H1 (cell line): ENCODE measurements at regions not wholly inside any gene's neighbourhood (a gene's known extent, or its start where the extent isn't known, plus 50 kb on each side); places are given as distances from the start of the nearest gene placed in this dataset.

Source experiments
- CTCF ChIA-PET: fragments of 300-600 bp; sonication (Branson Sonifier 250); formaldehyde crosslinking; loops from one replicate; lab custom pipeline; 2021; ENCODE audit not compliant: partially characterized antibody; lab: Charles Lee
- POLR2A ChIA-PET: fragments of 300-600 bp; sonication (Branson Sonifier 250); formaldehyde crosslinking; loops from one replicate; lab custom pipeline; 2021; ENCODE audit warnings: inconsistent platforms; ENCODE audit not compliant: partially characterized antibody; lab: Charles Lee
- DNase-seq, 2 experiments: peaks; one replicate each; pipeline versions ENCODE4 v3.0.0 to v3.0.0-alpha.2; 2010 to 2022; ENCODE audit warnings: low spot score in 2 of 2, low read depth in 1 of 2, mixed read lengths in 1 of 2
- FAIRE-seq: peaks from 2 replicates; lab custom pipeline; 2011; peaks lifted over from hg19 to GRCh38; lab: Jason Lieb, UNC
- H2AFZ ChIP-seq: 2 replicates; pipeline ENCODE4 v1.8.1; 2012; ENCODE audit warnings: low read length, inconsistent platforms
- H2AK5ac ChIP-seq: 2 replicates; pipeline ENCODE4 v1.6.1; 2013; ENCODE audit warnings: low read depth, low read length
- H2BK120ac ChIP-seq: replicated peaks from 2 replicates; pipeline ENCODE3; 2013; ENCODE audit warnings: low read depth, low read length, inconsistent platforms
- H2BK12ac ChIP-seq: 2 replicates; pipeline ENCODE4 v1.6.1; 2013; ENCODE audit warnings: low read depth, low read length
- H2BK15ac ChIP-seq: 2 replicates; pipeline ENCODE4 v1.6.1; 2013; ENCODE audit warnings: low read length
- H2BK20ac ChIP-seq: 2 replicates; pipeline ENCODE4 v1.6.1; 2013; ENCODE audit warnings: low read length
- H2BK5ac ChIP-seq: 2 replicates; pipeline ENCODE4 v1.6.1; 2013; ENCODE audit warnings: low read depth, low read length
- H3K14ac ChIP-seq: 2 replicates; pipeline ENCODE4 v1.6.1; 2013; ENCODE audit warnings: inconsistent platforms; ENCODE audit not compliant: insufficient read length
- H3K18ac ChIP-seq: 2 replicates; pipeline ENCODE4 v1.6.1; 2013; ENCODE audit warnings: low read length; ENCODE audit errors: extremely low read depth
- H3K23ac ChIP-seq: 2 replicates; pipeline ENCODE4 v1.6.1; 2013; ENCODE audit warnings: inconsistent platforms; ENCODE audit not compliant: insufficient read length
- H3K23me2 ChIP-seq: 2 replicates; pipeline ENCODE4 v1.6.1; 2013; ENCODE audit warnings: low read depth, low read length
- H3K27ac ChIP-seq: 2 replicates; pipeline ENCODE4 v1.6.1; 2011; ENCODE audit warnings: low read depth, low read length, inconsistent platforms
- H3K27me3 ChIP-seq, 4 experiments: replicated peaks in 1 of 4; 1 replicate in 1 of 4; 2 replicates in 3 of 4; pipeline versions ENCODE4 v1.6.1 to v1.8.1; 2011 to 2013; ENCODE audit warnings: low read length in 3 of 4, mild to moderate bottlenecking in 3 of 4, inconsistent platforms in 2 of 4, mixed read lengths in 2 of 4, moderate library complexity in 1 of 4; ENCODE audit not compliant: control insufficient read depth in 3 of 4, insufficient read depth in 3 of 4; ENCODE audit errors: extremely low read depth in 1 of 4
- H3K36me3 ChIP-seq, 4 experiments: 2 replicates each; pipeline versions ENCODE4 v1.6.1 to v1.8.1; 2011 to 2013; ENCODE audit warnings: mild to moderate bottlenecking in 4 of 4, low read length in 3 of 4, moderate library complexity in 2 of 4, control low read depth in 1 of 4, inconsistent platforms in 1 of 4; ENCODE audit not compliant: insufficient read depth in 4 of 4, control insufficient read depth in 2 of 4
- H3K4ac ChIP-seq: replicated peaks from 2 replicates; pipeline ENCODE3; 2013; ENCODE audit warnings: low read length, low read depth, mixed read lengths, inconsistent platforms; ENCODE audit not compliant: insufficient read length
- H3K4me1 ChIP-seq, 4 experiments: replicated peaks in 1 of 4; 1 replicate in 1 of 4; 2 replicates in 3 of 4; pipeline versions ENCODE4 v1.6.1 to v1.8.1; 2011 to 2013; ENCODE audit warnings: low read length in 3 of 4, inconsistent platforms in 2 of 4, mixed read lengths in 1 of 4; ENCODE audit not compliant: insufficient read depth in 4 of 4, control insufficient read depth in 3 of 4
- H3K4me2 ChIP-seq, 2 experiments: 2 replicates each; pipeline versions ENCODE4 v1.6.1 to v1.8.1; 2011 to 2013; ENCODE audit warnings: low read depth in 2 of 2, low read length in 2 of 2, control low read depth in 1 of 2, inconsistent platforms in 1 of 2, mild to moderate bottlenecking in 1 of 2; ENCODE audit not compliant: insufficient read depth in 1 of 2
- H3K4me3 ChIP-seq, 4 experiments: fragments of 200-600, 300-600 bp in 1 of 4; sonication (generic), shearing (Covaris generic), sonication (Bioruptor Twin) in 1 of 4; 2 replicates each; pipeline versions ENCODE4 v1.5.1 to v1.8.1; 2011 to 2016; ENCODE audit warnings: low read length in 4 of 4, low read depth in 3 of 4, control low read depth in 2 of 4, inconsistent platforms in 2 of 4, mild to moderate bottlenecking in 2 of 4, mixed read lengths in 1 of 4, moderate library complexity in 1 of 4; ENCODE audit not compliant: insufficient read depth in 2 of 4; ENCODE audit errors: extremely low read depth in 1 of 4
- H3K56ac ChIP-seq: replicated peaks from 2 replicates; pipeline ENCODE3; 2013; ENCODE audit warnings: low read depth, mild to moderate bottlenecking, mixed read lengths, low read length, inconsistent platforms; ENCODE audit not compliant: insufficient read length
- H3K79me1 ChIP-seq: 2 replicates; pipeline ENCODE4 v1.6.1; 2013; ENCODE audit warnings: low read depth, low read length, control low read depth
- H3K79me2 ChIP-seq, 2 experiments: 2 replicates each; pipeline versions ENCODE4 v1.6.1 to v1.8.1; 2012 to 2013; ENCODE audit warnings: low read length in 2 of 2, mild to moderate bottlenecking in 2 of 2, inconsistent platforms in 1 of 2; ENCODE audit not compliant: insufficient read depth in 2 of 2, control insufficient read depth in 1 of 2
- H3K9ac ChIP-seq, 4 experiments: replicated peaks in 1 of 4; 1 replicate in 1 of 4; 2 replicates in 3 of 4; pipeline versions ENCODE4 v1.6.1 to v1.8.1; 2011 to 2013; ENCODE audit warnings: low read depth in 3 of 4, low read length in 3 of 4, control low read depth in 2 of 4, mild to moderate bottlenecking in 2 of 4, moderate library complexity in 2 of 4, inconsistent platforms in 1 of 4; ENCODE audit errors: extremely low read depth in 1 of 4
- H3K9me3 ChIP-seq, 2 experiments: 2 replicates each; pipeline versions ENCODE4 v1.6.1 to v1.8.1; 2012 to 2013; ENCODE audit warnings: mild to moderate bottlenecking in 2 of 2, moderate library complexity in 2 of 2, control low read depth in 1 of 2, inconsistent platforms in 1 of 2, low read depth in 1 of 2, low read length in 1 of 2, mixed read lengths in 1 of 2; ENCODE audit not compliant: insufficient read depth in 2 of 2
- H4K20me1 ChIP-seq, 2 experiments: replicated peaks in 1 of 2; 2 replicates each; pipeline versions ENCODE3 to v1.8.1; 2011 to 2013; ENCODE audit warnings: inconsistent platforms in 2 of 2, low read length in 2 of 2, mild to moderate bottlenecking in 1 of 2; ENCODE audit not compliant: insufficient read depth in 2 of 2, control insufficient read depth in 1 of 2
- H4K5ac ChIP-seq: 2 replicates; pipeline ENCODE4 v1.6.1; 2013; ENCODE audit warnings: low read length, low read depth, mixed read lengths, inconsistent platforms; ENCODE audit not compliant: insufficient read length
- H4K8ac ChIP-seq: 2 replicates; pipeline ENCODE4 v1.8.0; 2013; ENCODE audit warnings: mild to moderate bottlenecking, moderate library complexity, low read length, inconsistent platforms; ENCODE audit not compliant: insufficient read depth; ENCODE audit errors: extremely low read depth
- H4K91ac ChIP-seq: replicated peaks from 2 replicates; pipeline ENCODE3; 2013; ENCODE audit warnings: low read length, mixed read lengths, inconsistent platforms; ENCODE audit not compliant: insufficient read length
- SP1 ChIP-seq: IDR thresholded peaks from 2 replicates; pipeline ENCODE4 v1.6.1; 2011; ENCODE audit warnings: low read depth, low read length
- WGBS, 2 experiments: shearing (Covaris generic) in 1 of 2; methylation state at CpG; one replicate each; pipeline versions ENCODE4 v1.1.6 to v1.1.7; 2013 to 2015; ENCODE audit warnings: low lambda C conversion rate in 2 of 2, mixed read lengths in 2 of 2, inconsistent platforms in 1 of 2, low coverage in 1 of 2, missing lambda C conversion rate in 1 of 2; ENCODE audit not compliant: insufficient replicate concordance in 2 of 2, insufficient coverage in 1 of 2, insufficient read length in 1 of 2; ENCODE audit errors: extremely low coverage in 1 of 2, missing lambda C conversion rate in 1 of 2; 5-methylcytosine and 5-hydroxymethylcytosine counted together

DNA sequence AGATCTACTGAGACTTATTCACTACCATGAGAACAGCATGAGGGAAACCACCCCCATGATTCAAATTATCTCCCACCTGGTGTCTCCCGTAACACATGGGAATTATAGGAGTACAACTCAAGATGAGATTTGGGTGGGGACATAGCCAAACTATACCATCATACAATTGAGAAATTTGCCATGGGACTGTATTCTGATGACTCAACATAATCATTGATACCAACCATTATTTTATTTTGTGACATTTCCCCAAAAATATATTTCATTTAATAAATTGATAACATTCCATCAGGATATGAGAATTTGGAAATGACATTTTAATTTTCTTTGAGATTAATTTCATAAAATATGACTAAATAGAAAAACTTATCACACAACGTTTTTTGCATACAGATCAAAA lies 96.6 kb upstream of the MDFIC2 start:
- ChIA-PET CTCF (no interaction called here), POLR2A (no interaction called here)
- Histone ChIP-seq H3K9ac (no peak overlapping the region), H3K27me3 (no peaks in the 10 kb centered on the region), H4K91ac (no peak overlapping the region), H2AK5ac (no peak overlapping the region), H3K14ac (no peak overlapping the region), H2BK12ac (no peak overlapping the region), H3K4me1 (no peaks in the 10 kb centered on the region), H2BK120ac (no peak overlapping the region), H3K56ac (no peak overlapping the region), H3K79me2 (no peaks in the 10 kb centered on the region), H4K20me1 (no peaks in the 10 kb centered on the region), H3K4ac (no peak overlapping the region), H3K79me1 (no peaks in the 10 kb centered on the region), H2BK15ac (no peak overlapping the region), H2AFZ (no peak overlapping the region), H2BK5ac (no peak overlapping the region), H2BK20ac (no peak overlapping the region), H3K4me2 (no peak overlapping the region), H3K27ac (no peak overlapping the region), H3K4me3 (no peak overlapping the region), H3K18ac (no peak overlapping the region), H3K23ac (no peak overlapping the region), H4K5ac (no peak overlapping the region), H3K23me2 (no peaks in the 10 kb centered on the region), H4K8ac (no peak overlapping the region), H3K36me3 (no peaks in the 10 kb centered on the region), H3K9me3 (peaks cover 3 to 5% of the 10 kb centered on the region in 2 experiments; a peak in 1 of 4 replicates)
- no peak for DNase-seq
- FAIRE-seq, result no peak
- WGBS, 2 experiments, result 89% methylated on average over 2 of the region's 2 CpGs; no CpG with 5 or more reads in 1 of the 2 experiments
- no peak for TF ChIP-seq SP1
